ENCODE measurements at regions not wholly inside any gene's neighbourhood (a gene's known extent, or its start where the extent isn't known, plus 50 kb on each side); places are given as distances from the start of the nearest gene placed in this dataset.

GRCh38 chr1:219993554-219994433 lies 52.5 kb downstream of the EPRS1 start:
- CTCF ChIA-PET = interaction anchor here (0.6 to 1.6 kb wide), 2 partner anchors 14 to 113 kb away, joined by 5 to 6 read pairs; no protein-coding TSS in a partner anchor
- Mint-ChIP-seq H3K4me1 (ENCODE audit: low read depth, unreplicated experiment) (peaks cover 64% of the 10 kb centered on the region), H3K9me3 (ENCODE audit: low read depth, unreplicated experiment) (no peaks in the 10 kb centered on the region), H3K36me3 (ENCODE audit: insufficient read depth, unreplicated experiment) (peaks cover 62% of the 10 kb centered on the region), H3K27ac (ENCODE audit: unreplicated experiment) (peak overlapping the region; percentile 46), H3K27me3 (ENCODE audit: unreplicated experiment) (no peaks in the 10 kb centered on the region), H3K4me3 (ENCODE audit: low read depth, unreplicated experiment) (peak overlapping the region; percentile 43)
- no TSS peak for BruUV-seq (replicated peaks)
- no peak for TF ChIP-seq CTCF (IDR thresholded peaks at IDR 0.05; ENCODE audit: unreplicated experiment)
- intact Hi-C loops (cut with micrococcal nuclease; ENCODE audit: unreplicated experiment) = loop anchor here (2.0 to 10.0 kb wide), 5 partner anchors 95 to 281 kb away; partner anchors contain the start of genes BPNT1 and RAB3GAP2
- no peak for DNase-seq

- no peak for DNase-seq
- no peaks in the 10 kb centered on the region for H3K9me3 Mint-ChIP-seq (ENCODE audit: low read depth, unreplicated experiment)
- H3K36me3 Mint-ChIP-seq (ENCODE audit: insufficient read depth, unreplicated experiment) = peaks cover 69% of the 10 kb centered on the region
- BruUV-seq (replicated peaks) = no TSS peak
- no peak for TF ChIP-seq CTCF (IDR thresholded peaks at IDR 0.05; ENCODE audit: unreplicated experiment)
- no peaks in the 10 kb centered on the region for H3K27me3 Mint-ChIP-seq (ENCODE audit: unreplicated experiment)
- CTCF ChIA-PET = interaction anchor here (1.0 to 1.7 kb wide), 2 partner anchors 132 to 495 kb away, joined by 3 to 8 read pairs; no protein-coding TSS in a partner anchor
- peaks cover 64% of the 10 kb centered on the region for H3K4me1 Mint-ChIP-seq (ENCODE audit: low read depth, unreplicated experiment)
- intact Hi-C loops (cut with micrococcal nuclease; ENCODE audit: unreplicated experiment) = loop anchor here (2.0 to 10.0 kb wide), 5 partner anchors 97 to 283 kb away; partner anchors contain the start of genes BPNT1 and RAB3GAP2
- H3K27ac Mint-ChIP-seq (ENCODE audit: unreplicated experiment) = peak overlapping the region; percentile 10
- peak overlapping the region; percentile 16 for H3K4me3 Mint-ChIP-seq (ENCODE audit: low read depth, unreplicated experiment)
These were observed 54.4 kb downstream of the EPRS1 start for GRCh38 chr1:219991919-219992318.

GRCh38 chr1:219991511-219991810 lies 54.8 kb downstream of the EPRS1 start:
- no peaks in the 10 kb centered on the region for H3K9me3 Mint-ChIP-seq (ENCODE audit: low read depth, unreplicated experiment)
- no TSS peak for BruUV-seq (replicated peaks)
- H3K27me3 Mint-ChIP-seq (ENCODE audit: unreplicated experiment) = no peaks in the 10 kb centered on the region
- peaks cover 59% of the 10 kb centered on the region for H3K4me1 Mint-ChIP-seq (ENCODE audit: low read depth, unreplicated experiment)
- H3K27ac Mint-ChIP-seq (ENCODE audit: unreplicated experiment) = peak overlapping the region; percentile 10
- H3K4me3 Mint-ChIP-seq (ENCODE audit: low read depth, unreplicated experiment) = peak overlapping the region; percentile 16
- intact Hi-C loops (cut with micrococcal nuclease; ENCODE audit: unreplicated experiment) = loop anchor here (5.0 to 10.0 kb wide), 3 partner anchors 126 to 283 kb away; partner anchors contain the start of gene RAB3GAP2
- no peak for TF ChIP-seq CTCF (IDR thresholded peaks at IDR 0.05; ENCODE audit: unreplicated experiment)
- DNase-seq = no peak
- peaks cover 69% of the 10 kb centered on the region for H3K36me3 Mint-ChIP-seq (ENCODE audit: insufficient read depth, unreplicated experiment)
- CTCF ChIA-PET = interaction anchor here (0.8 to 1.7 kb wide), 6 partner anchors 55 to 496 kb away, joined by 3 to 8 read pairs (median 4); partner anchors contain the start of genes BPNT1 and EPRS1

DNA sequence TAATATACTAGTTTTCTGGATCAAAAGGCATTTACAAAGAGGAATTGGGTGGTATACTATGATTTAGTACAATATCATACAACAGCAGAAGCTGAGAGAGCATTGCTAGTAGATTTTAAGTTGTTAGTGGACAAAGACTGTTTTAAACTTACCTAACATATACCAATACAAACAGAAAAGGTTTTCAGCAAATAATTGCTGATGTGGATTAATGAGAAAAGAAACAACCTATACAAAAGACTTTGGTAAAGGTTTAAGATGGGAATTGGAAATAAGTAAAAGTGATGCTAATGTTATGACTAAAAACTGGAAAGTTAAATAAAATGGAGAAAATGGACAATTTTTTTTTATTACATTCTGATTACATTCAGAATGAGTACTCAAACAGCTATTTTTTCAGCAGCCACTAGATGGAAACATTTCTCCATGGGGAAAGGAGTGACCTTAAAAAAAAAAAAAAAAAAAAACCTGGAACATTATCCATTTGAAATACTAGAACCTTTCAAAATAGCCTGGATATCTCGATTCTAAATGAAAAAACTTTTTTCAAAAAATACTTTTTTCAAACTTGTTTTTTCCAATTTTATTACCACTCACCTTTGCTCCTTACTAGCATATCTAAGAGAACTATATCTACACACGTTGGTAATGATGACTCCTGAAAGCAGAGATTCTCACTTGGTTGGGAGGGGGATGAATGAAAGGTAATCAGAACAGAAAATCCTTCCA lies 55.4 kb downstream of the EPRS1 start:
- H3K4me3 Mint-ChIP-seq (ENCODE audit: low read depth, unreplicated experiment) = peak overlapping the region; percentile 16
- TF ChIP-seq CTCF (IDR thresholded peaks at IDR 0.05; ENCODE audit: unreplicated experiment) = peak; percentile 61
- CTCF ChIA-PET = interaction anchor here (0.5 to 1.7 kb wide), 9 partner anchors 55 to 1904 kb away, joined by 3 to 9 read pairs (median 4); partner anchors contain the start of genes BPNT1 and EPRS1
- intact Hi-C loops (cut with micrococcal nuclease; ENCODE audit: unreplicated experiment) = loop anchor here (5.0 to 10.0 kb wide), 3 partner anchors 126 to 284 kb away; partner anchors contain the start of gene RAB3GAP2
- peaks cover 68% of the 10 kb centered on the region for H3K36me3 Mint-ChIP-seq (ENCODE audit: insufficient read depth, unreplicated experiment)
- peak overlapping the region; percentile 10 for H3K27ac Mint-ChIP-seq (ENCODE audit: unreplicated experiment)
- H3K4me1 Mint-ChIP-seq (ENCODE audit: low read depth, unreplicated experiment) = peaks cover 54% of the 10 kb centered on the region
- no TSS peak for BruUV-seq (replicated peaks)
- no peaks in the 10 kb centered on the region for H3K9me3 Mint-ChIP-seq (ENCODE audit: low read depth, unreplicated experiment)
- H3K27me3 Mint-ChIP-seq (ENCODE audit: unreplicated experiment) = no peaks in the 10 kb centered on the region
- peak; percentile 22 for DNase-seq
